K562 (cell line): ENCODE measurements at regions not wholly inside any gene's neighbourhood (a gene's known extent, or its start where the extent isn't known, plus 50 kb on each side); places are given as distances from the start of the nearest gene placed in this dataset.

Experiments used
- ATAC-seq: fragments of 200-7000 bp; cut with Tn5 transposase; 3 replicates; pipeline ENCODE4 v1.9.1; 2020; ENCODE audit warnings: moderate library complexity
- BruUV-seq: library from RNA; stranded (reverse); fragments of 400-500 nt; replicated peaks from 2 replicates; lab custom pipeline; 2021; lab: Mats Ljungman, UMichigan
- CTCF ChIA-PET: fragments of 300-600 bp; formaldehyde crosslinking; extraction: SDS; loops from one replicate; lab custom pipeline; 2021; ENCODE audit warnings: low intra/inter-chr PET ratio; lab: Yijun Ruan, JAX
- POLR2A ChIA-PET: fragments of 300-600, 350-650 bp; sonication (Branson Sonifier 250); formaldehyde crosslinking; extraction: SDS; loops from one replicate; lab custom pipeline; 2021; ENCODE audit warnings: antibody characterized with exemption, inconsistent platforms; lab: Yijun Ruan, JAX
- DNase-seq, 4 experiments: peaks; one replicate each; pipeline versions ENCODE4 v3.0.0 to v3.0.0-alpha.2; 2011 to 2018; ENCODE audit warnings: low spot score in 3 of 4, mixed read lengths in 3 of 4; ENCODE audit errors: extremely low read depth in 1 of 4
- FAIRE-seq: peaks from 2 replicates; lab custom pipeline; 2011; peaks lifted over from hg19 to GRCh38; lab: Jason Lieb, UNC
- H2AFZ ChIP-seq: 2 replicates; pipeline ENCODE4 v1.6.0; 2011; ENCODE audit warnings: low read depth, low read length, control low read depth, inconsistent platforms
- H3K27ac ChIP-seq: fragments of 200-600 bp; 3 replicates; pipeline ENCODE4 v1.8.0; 2011; ENCODE audit warnings: low read depth, mild to moderate bottlenecking, control low read depth, inconsistent platforms, low read length, moderate library complexity, mixed read lengths; ENCODE audit errors: extremely low read depth
- H3K27me3 ChIP-seq, 2 experiments: fragments of 300-600 bp in 1 of 2; 2 replicates in 1 of 2; 3 replicates in 1 of 2; pipeline versions ENCODE4 v1.6.0 to v1.8.0; 2011; ENCODE audit warnings: inconsistent platforms in 2 of 2, low read length in 2 of 2, mild to moderate bottlenecking in 1 of 2, mixed read lengths in 1 of 2, moderate library complexity in 1 of 2; ENCODE audit not compliant: control insufficient read depth in 2 of 2, insufficient read depth in 2 of 2
- H3K36me3 ChIP-seq: fragments of 300-600 bp; 3 replicates; pipeline ENCODE4 v1.8.0; 2011; ENCODE audit warnings: mild to moderate bottlenecking, low read length, inconsistent platforms; ENCODE audit not compliant: control insufficient read depth, insufficient read depth
- H3K4me1 ChIP-seq, 2 experiments: fragments of 200-600 bp in 1 of 2; replicated peaks in 1 of 2; 2 replicates in 1 of 2; 3 replicates in 1 of 2; pipeline versions ENCODE4 v1.5.1 to v1.8.0; 2011; ENCODE audit warnings: inconsistent platforms in 2 of 2, low read length in 2 of 2, mild to moderate bottlenecking in 1 of 2, mixed read lengths in 1 of 2, moderate library complexity in 1 of 2; ENCODE audit not compliant: control insufficient read depth in 2 of 2, insufficient read depth in 2 of 2
- H3K4me2 ChIP-seq: 2 replicates; pipeline ENCODE4 v1.6.1; 2011; ENCODE audit warnings: low read length, control low read depth, inconsistent platforms, mixed read lengths; ENCODE audit not compliant: insufficient read depth
- H3K4me3 ChIP-seq: fragments of 200-600 bp; sonication (generic), shearing (Covaris generic); 2 replicates; pipeline ENCODE4 v1.5.1; 2016; ENCODE audit warnings: control low read depth, inconsistent platforms
- H3K79me2 ChIP-seq: fragments of 200-600 bp; 3 replicates; pipeline ENCODE4 v1.8.0; 2011; ENCODE audit warnings: low read length, inconsistent platforms; ENCODE audit not compliant: control insufficient read depth, insufficient read depth
- H3K9ac ChIP-seq, 2 experiments: 2 replicates each; pipeline versions ENCODE4 v1.6.0 to v1.6.1; 2011; ENCODE audit warnings: low read depth in 2 of 2, low read length in 2 of 2, control low read depth in 1 of 2, inconsistent platforms in 1 of 2, mild to moderate bottlenecking in 1 of 2, mixed read lengths in 1 of 2; ENCODE audit not compliant: insufficient read depth in 1 of 2
- H3K9me1 ChIP-seq: one replicate; pipeline ENCODE4 v1.6.0; 2011; ENCODE audit warnings: inconsistent platforms, mild to moderate bottlenecking, low read length, moderate library complexity; ENCODE audit not compliant: control insufficient read depth, insufficient read depth
- H3K9me3 ChIP-seq: replicated peaks from 2 replicates; pipeline ENCODE4 v1.5.1; 2011; ENCODE audit warnings: low read depth, low read length, inconsistent platforms; ENCODE audit not compliant: control insufficient read depth, insufficient read depth
- H4K20me1 ChIP-seq: replicated peaks from 2 replicates; pipeline ENCODE4 v1.6.1; 2011; ENCODE audit warnings: low read length, inconsistent platforms, mixed read lengths; ENCODE audit not compliant: control insufficient read depth, insufficient read depth
- CREB1 ChIP-seq, 2 experiments: sonication (generic) in 1 of 2; formaldehyde crosslinking in 1 of 2; IDR thresholded peaks; 2 replicates each; pipeline versions ENCODE4 v1.6.1 to v1.8.0; 2012 to 2022; ENCODE audit warnings: inconsistent platforms in 1 of 2, mild to moderate bottlenecking in 1 of 2, missing genetic modification reagents in 1 of 2, moderate library complexity in 1 of 2
- PBX2 ChIP-seq, 2 experiments: IDR thresholded peaks in 1 of 2; conservative IDR thresholded peaks in 1 of 2; 2 replicates each; pipeline ENCODE4 v1.6.1; 2016; ENCODE audit warnings: low read depth in 2 of 2, mild to moderate bottlenecking in 1 of 2, missing compliant biosample characterization in 1 of 2, missing genetic modification characterization in 1 of 2, moderate library complexity in 1 of 2
- RREB1 ChIP-seq: fragments of 250-450 bp; sonication (Bioruptor Pico); IDR thresholded peaks from 2 replicates; pipeline ENCODE4 v1.4.0; 2020
- ZNF592 ChIP-seq: fragments of 450-650 bp; IDR thresholded peaks from 2 replicates; pipeline ENCODE4 v1.6.1; 2017; ENCODE audit warnings: antibody characterized with exemption, mild to moderate bottlenecking
- WGBS: fragments of 100-300 bp; shearing (Covaris generic); methylation state at CpG from one replicate; pipeline ENCODE4 v1.1.6; 2016; ENCODE audit warnings: low coverage, mixed read lengths; ENCODE audit not compliant: insufficient coverage; ENCODE audit errors: missing lambda C conversion rate; 5-methylcytosine and 5-hydroxymethylcytosine counted together
- in situ Hi-C: fragments of 300-500 bp; cut with MboI; formaldehyde crosslinking; loops from 4 replicates; pipeline ENCODE4 v1.15.0; 2018; ENCODE audit warnings: inconsistent platforms, mixed read lengths
- intact Hi-C: fragments of 100-400 bp; cut with micrococcal nuclease; formaldehyde crosslinking; loops from 2 replicates; pipeline ENCODE4 v1.14.2; 2022
- TF ChIP-seq, protein P1 (sequence below): fragments of 450-650 bp; conservative IDR thresholded peaks from 2 replicates; pipeline ENCODE4 v1.6.1; 2016; ENCODE audit warnings: missing genetic modification characterization, low read depth, mild to moderate bottlenecking, missing compliant biosample characterization, moderate library complexity

DNA sequence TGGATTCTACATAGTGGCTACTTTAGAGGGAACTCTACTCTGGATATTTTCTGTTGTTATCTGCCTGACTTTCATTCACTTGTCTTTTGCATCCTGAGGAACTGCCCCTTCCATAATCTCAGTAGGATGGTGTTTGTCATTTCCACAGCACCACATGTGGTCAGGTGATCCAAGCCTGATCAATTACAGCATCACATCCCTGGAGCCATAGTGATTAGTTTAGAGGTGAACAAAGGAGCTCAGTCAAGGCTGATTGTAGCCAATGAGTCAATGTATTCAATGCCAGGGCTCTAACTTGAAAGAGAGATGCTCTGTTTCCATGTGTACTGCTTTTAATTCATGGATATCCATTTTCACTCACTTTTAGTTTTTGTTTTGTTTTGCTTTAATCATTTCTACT is 478.7 kb upstream of the ADAMTS9 start (continued):
- TF ChIP-seq, protein P1, sequence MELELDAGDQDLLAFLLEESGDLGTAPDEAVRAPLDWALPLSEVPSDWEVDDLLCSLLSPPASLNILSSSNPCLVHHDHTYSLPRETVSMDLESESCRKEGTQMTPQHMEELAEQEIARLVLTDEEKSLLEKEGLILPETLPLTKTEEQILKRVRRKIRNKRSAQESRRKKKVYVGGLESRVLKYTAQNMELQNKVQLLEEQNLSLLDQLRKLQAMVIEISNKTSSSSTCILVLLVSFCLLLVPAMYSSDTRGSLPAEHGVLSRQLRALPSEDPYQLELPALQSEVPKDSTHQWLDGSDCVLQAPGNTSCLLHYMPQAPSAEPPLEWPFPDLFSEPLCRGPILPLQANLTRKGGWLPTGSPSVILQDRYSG (tag) = no peak
- TF ChIP-seq PBX2 (CRISPR knock-in tag; IDR thresholded peaks at IDR 0.05; ENCODE audit: low read depth) = no peak
- TF ChIP-seq PBX2 (tag; conservative IDR thresholded peaks at IDR 0.05; ENCODE audit: low read depth) = no peak

- BruUV-seq = no TSS peak
- WGBS = 29% methylated on average over 2 of the region's 3 CpGs
- no peak overlapping the region for H3K4me2 ChIP-seq
- FAIRE-seq (no peak), ATAC-seq (no peak), DNase-seq (no peak)
- no peaks in the 10 kb centered on the region for H3K9me1 ChIP-seq
- no peaks in the 10 kb centered on the region for H4K20me1 ChIP-seq
- ChIA-PET CTCF (no interaction called here), POLR2A (no interaction called here)
- intact Hi-C loops = no loop called here
- H3K9me3 ChIP-seq = no peaks in the 10 kb centered on the region
- H3K4me1 ChIP-seq = no peaks in the 10 kb centered on the region
- H3K27me3 ChIP-seq = no peaks in the 10 kb centered on the region
- H3K9ac ChIP-seq = no peak overlapping the region
- no peaks in the 10 kb centered on the region for H3K36me3 ChIP-seq
- no peak overlapping the region for H2AFZ ChIP-seq
- no peaks in the 10 kb centered on the region for H3K79me2 ChIP-seq
- no peak overlapping the region for H3K4me3 ChIP-seq
- in situ Hi-C loops = loop anchor here (25.0 kb wide), 1 partner anchor 621 kb away; no protein-coding TSS in a partner anchor
- no peak overlapping the region for H3K27ac ChIP-seq
- TF ChIP-seq ZNF592 (no peak), CREB1 (IDR thresholded peaks at IDR 0.05) (no peak), CREB1 (CRISPR knock-in tag; IDR thresholded peaks at IDR 0.05) (no peak), RREB1 (CRISPR knock-in tag) (no peak)
Observed at GRCh38 chr3:65158023-65158422, 470.2 kb upstream of the ADAMTS9 start.
